ENCODE measurements at regions not wholly inside any gene's neighbourhood (a gene's known extent, or its start where the extent isn't known, plus 50 kb on each side); places are given as distances from the start of the nearest gene placed in this dataset.

- Histone ChIP-seq H3K4me3 (no peak overlapping the region), H3K9me3 (no peaks in the 10 kb centered on the region), H3K27ac (no peak overlapping the region), H3K27me3 (no peaks in the 10 kb centered on the region), H3K4me1 (ENCODE audit: insufficient read depth) (no peaks in the 10 kb centered on the region), H3K36me3 (no peaks in the 10 kb centered on the region)
- 61 to 76% (median 74%) methylated on average over 4 of the region's 4 CpGs for WGBS, 3 donors
- no peak for TF ChIP-seq POLR2A (IDR thresholded peaks at IDR 0.05)
- no peak for DNase-seq
- intact Hi-C loops (cut with DNase I), result no loop called here
Measured at GRCh38 chr11:87970762-87971161, 204.5 kb downstream of the RAB38 start.

GRCh38 chr11:87967459-87967858 lies 207.8 kb downstream of the RAB38 start:
- no peak overlapping the region for H3K27ac ChIP-seq
- H3K4me1 ChIP-seq (ENCODE audit: insufficient read depth), result no peaks in the 10 kb centered on the region
- no peak for TF ChIP-seq CTCF (IDR thresholded peaks at IDR 0.05)
- no peak for TF ChIP-seq POLR2A (IDR thresholded peaks at IDR 0.05)
- no peak for TF ChIP-seq EP300 (IDR thresholded peaks at IDR 0.05)
- DNase-seq, result no peak
- H3K9me3 ChIP-seq, result no peaks in the 10 kb centered on the region
- intact Hi-C loops (cut with DNase I), result no loop called here
- H3K27me3 ChIP-seq, result no peaks in the 10 kb centered on the region
- 83 to 89% (median 88%) methylated on average over 1 of the region's 1 CpG for WGBS, 3 donors
- no peak overlapping the region for H3K4me3 ChIP-seq
- no peaks in the 10 kb centered on the region for H3K36me3 ChIP-seq

- H3K27me3 ChIP-seq, result no peaks in the 10 kb centered on the region
- no peak overlapping the region for H3K27ac ChIP-seq
- no peaks in the 10 kb centered on the region for H3K9me3 ChIP-seq
- no peaks in the 10 kb centered on the region for H3K36me3 ChIP-seq
- WGBS, 3 donors, result 11 to 14% (median 13%) methylated on average over 1 of the region's 1 CpG
- H3K4me3 ChIP-seq, result no peak overlapping the region
- no peak for DNase-seq
- H3K4me1 ChIP-seq (ENCODE audit: insufficient read depth), result no peaks in the 10 kb centered on the region
- intact Hi-C loops (cut with DNase I), result no loop called here
- no peak for TF ChIP-seq CTCF (IDR thresholded peaks at IDR 0.05)
- TF ChIP-seq EP300 (IDR thresholded peaks at IDR 0.05), result no peak
- no peak for TF ChIP-seq POLR2A (IDR thresholded peaks at IDR 0.05)
Measured at GRCh38 chr11:87966694-87967093, 208.5 kb downstream of the RAB38 start.

GRCh38 chr11:87966216-87966615 lies 209.0 kb downstream of the RAB38 start:
- Histone ChIP-seq H3K9me3 (no peaks in the 10 kb centered on the region), H3K27ac (no peak overlapping the region), H3K4me3 (no peak overlapping the region), H3K36me3 (no peaks in the 10 kb centered on the region), H3K4me1 (ENCODE audit: insufficient read depth) (no peaks in the 10 kb centered on the region), H3K27me3 (no peaks in the 10 kb centered on the region)
- DNase-seq, result no peak
- TF ChIP-seq POLR2A (IDR thresholded peaks at IDR 0.05) (no peak), CTCF (IDR thresholded peaks at IDR 0.05) (no peak), EP300 (IDR thresholded peaks at IDR 0.05) (no peak)
- intact Hi-C loops (cut with DNase I), result no loop called here

GRCh38 chr11:87961606-87962005 lies 213.6 kb downstream of the RAB38 start:
- Histone ChIP-seq H3K4me1 (ENCODE audit: insufficient read depth) (no peaks in the 10 kb centered on the region), H3K4me3 (no peak overlapping the region), H3K27me3 (no peaks in the 10 kb centered on the region), H3K27ac (no peak overlapping the region), H3K36me3 (no peaks in the 10 kb centered on the region), H3K9me3 (no peaks in the 10 kb centered on the region)
- TF ChIP-seq EP300 (IDR thresholded peaks at IDR 0.05) (no peak), POLR2A (IDR thresholded peaks at IDR 0.05) (no peak), CTCF (IDR thresholded peaks at IDR 0.05) (no peak)
- DNase-seq, result no peak
- intact Hi-C loops (cut with DNase I), result no loop called here
- WGBS, 3 donors, result 64 to 93% (median 86%) methylated on average over 1 of the region's 1 CpG

Measured in ovary (tissue), 7 donors.